ENCODE measurements at regions not wholly inside any gene's neighbourhood (a gene's known extent, or its start where the extent isn't known, plus 50 kb on each side); places are given as distances from the start of the nearest gene placed in this dataset.

DNA sequence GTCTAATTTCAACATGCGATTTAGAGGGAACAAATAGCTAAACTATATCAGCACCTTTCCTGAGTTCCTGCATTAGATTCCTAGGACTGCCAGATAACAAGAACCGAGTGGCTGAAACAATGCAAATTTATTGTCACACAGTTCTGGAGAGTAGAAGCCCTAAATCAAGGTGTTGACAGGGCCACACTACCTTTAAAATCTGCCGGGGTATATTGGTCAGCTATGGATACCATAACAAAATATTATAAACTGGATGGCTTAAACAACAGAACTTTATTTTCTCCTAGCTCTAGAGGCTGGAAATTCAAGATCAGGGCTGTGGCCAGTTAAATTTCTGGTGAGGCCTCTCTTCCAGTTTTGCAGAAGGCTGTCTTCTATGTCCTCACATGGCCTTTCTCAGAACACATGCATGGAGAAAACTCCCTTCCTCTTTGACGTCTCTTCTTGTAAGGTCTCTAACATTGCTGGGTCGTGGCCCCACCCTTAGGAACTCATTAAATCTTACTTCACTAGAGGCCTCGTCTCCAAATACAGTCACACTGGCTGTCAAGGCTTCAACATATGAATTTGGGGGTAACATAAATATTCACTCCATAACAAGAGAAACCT lies 144.3 kb downstream of the FCRL5 start:
- TF ChIP-seq, protein P1, sequence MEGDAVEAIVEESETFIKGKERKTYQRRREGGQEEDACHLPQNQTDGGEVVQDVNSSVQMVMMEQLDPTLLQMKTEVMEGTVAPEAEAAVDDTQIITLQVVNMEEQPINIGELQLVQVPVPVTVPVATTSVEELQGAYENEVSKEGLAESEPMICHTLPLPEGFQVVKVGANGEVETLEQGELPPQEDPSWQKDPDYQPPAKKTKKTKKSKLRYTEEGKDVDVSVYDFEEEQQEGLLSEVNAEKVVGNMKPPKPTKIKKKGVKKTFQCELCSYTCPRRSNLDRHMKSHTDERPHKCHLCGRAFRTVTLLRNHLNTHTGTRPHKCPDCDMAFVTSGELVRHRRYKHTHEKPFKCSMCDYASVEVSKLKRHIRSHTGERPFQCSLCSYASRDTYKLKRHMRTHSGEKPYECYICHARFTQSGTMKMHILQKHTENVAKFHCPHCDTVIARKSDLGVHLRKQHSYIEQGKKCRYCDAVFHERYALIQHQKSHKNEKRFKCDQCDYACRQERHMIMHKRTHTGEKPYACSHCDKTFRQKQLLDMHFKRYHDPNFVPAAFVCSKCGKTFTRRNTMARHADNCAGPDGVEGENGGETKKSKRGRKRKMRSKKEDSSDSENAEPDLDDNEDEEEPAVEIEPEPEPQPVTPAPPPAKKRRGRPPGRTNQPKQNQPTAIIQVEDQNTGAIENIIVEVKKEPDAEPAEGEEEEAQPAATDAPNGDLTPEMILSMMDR (IDR thresholded peaks at IDR 0.05; ENCODE audit: extremely low read depth in 1 of 2, insufficient read depth in 1 of 2, low read depth in 1 of 2, low read length in 2 of 2): no peak
- TF ChIP-seq POLR2A (IDR thresholded peaks at IDR 0.05; ENCODE audit: low read depth, low read length): no peak

Data from endothelial cell of umbilical vein (primary cell).